Stomach (tissue), 8 donors: ENCODE measurements at regions not wholly inside any gene's neighbourhood (a gene's known extent, or its start where the extent isn't known, plus 50 kb on each side); places are given as distances from the start of the nearest gene placed in this dataset.
"Not testable (repeated sequence)": the region's sequence is repeated elsewhere in the genome, so short reads cannot be mapped to it uniquely, and the experiment has no call there.

Experiments
- DNase-seq, 2 donors: peaks; one replicate each; pipeline versions ENCODE4 v3.0.0 to v3.0.0-alpha.2; 2013 to 2019
- H3K27ac ChIP-seq, 5 donors: fragments of 200-600 bp in 4 of 5; sonication (generic) in 4 of 5; one replicate each; pipeline ENCODE4 v1.5.1; 2013 to 2019; ENCODE audit warnings: mild to moderate bottlenecking in 1 of 5, moderate library complexity in 1 of 5
- H3K27me3 ChIP-seq, 3 donors: fragments of 200-600 bp; sonication (generic); one replicate each; pipeline ENCODE4 v1.5.1; 2017 to 2019; ENCODE audit warnings: mixed run types in 1 of 3
- H3K36me3 ChIP-seq, 4 donors: fragments of 200-600 bp; sonication (generic); 1 replicate in 3 of 4; 2 replicates in 1 of 4; pipeline ENCODE4 v1.5.1; 2016 to 2019
- H3K4me1 ChIP-seq, 4 donors: fragments of 200-600 bp; sonication (generic); one replicate each; pipeline ENCODE4 v1.5.1; 2016 to 2019
- H3K4me3 ChIP-seq, 4 donors: fragments of 200-600 bp; sonication (generic) in 3 of 4; one replicate each; pipeline ENCODE4 v1.5.1; 2016 to 2019; ENCODE audit warnings: mild to moderate bottlenecking in 1 of 4
- H3K9me3 ChIP-seq, 4 donors: fragments of 200-600 bp; sonication (generic); one replicate each; pipeline ENCODE4 v1.5.1; 2016 to 2019
- EP300 ChIP-seq: sonication (generic); formaldehyde crosslinking; IDR thresholded peaks from one replicate; pipeline ENCODE4 v1.6.1; 2017; ENCODE audit warnings: antibody characterized with exemption
- POLR2A ChIP-seq, 4 donors: fragments of 450-650 bp; IDR thresholded peaks; one replicate each; pipeline ENCODE4 v1.6.1; 2016; ENCODE audit warnings: antibody characterized with exemption in 4 of 4, control low read depth in 2 of 4, mild to moderate bottlenecking in 1 of 4, moderate library complexity in 1 of 4
- POLR2AphosphoS5 ChIP-seq, 3 donors: sonication (generic); formaldehyde crosslinking; IDR thresholded peaks; one replicate each; pipeline ENCODE4 v1.6.1; 2016; ENCODE audit warnings: antibody characterized with exemption in 3 of 3
- WGBS, 5 donors: extraction: QIAGEN DNeasy Blood & Tissue Kit in 3 of 5; methylation state at CpG; one replicate each; pipeline versions ENCODE4 v1.1.5 to v1.1.7; 2013 to 2018; 5-methylcytosine and 5-hydroxymethylcytosine counted together
- intact Hi-C: fragments of 100-400 bp; cut with DNase I; formaldehyde crosslinking; loops from one replicate; pipeline ENCODE4 v1.15.1; 2023; ENCODE audit warnings: low total_unique reads
- TF ChIP-seq, protein P1 (sequence below), 7 experiments: fragments of 450-650 bp in 4 of 7; fragments of 200-600 bp in 3 of 7; sonication (generic) in 3 of 7; IDR thresholded peaks; one replicate each; pipeline ENCODE4 v1.5.1; 2016 to 2019; ENCODE audit warnings: antibody characterized with exemption in 7 of 7, control low read depth in 2 of 7, mild to moderate bottlenecking in 1 of 7
- donor health status: healthy with polysubstance abuse.
- donor health status: Bipolar disorder and iron deficiency.
- donor health status: healthy.

DNA sequence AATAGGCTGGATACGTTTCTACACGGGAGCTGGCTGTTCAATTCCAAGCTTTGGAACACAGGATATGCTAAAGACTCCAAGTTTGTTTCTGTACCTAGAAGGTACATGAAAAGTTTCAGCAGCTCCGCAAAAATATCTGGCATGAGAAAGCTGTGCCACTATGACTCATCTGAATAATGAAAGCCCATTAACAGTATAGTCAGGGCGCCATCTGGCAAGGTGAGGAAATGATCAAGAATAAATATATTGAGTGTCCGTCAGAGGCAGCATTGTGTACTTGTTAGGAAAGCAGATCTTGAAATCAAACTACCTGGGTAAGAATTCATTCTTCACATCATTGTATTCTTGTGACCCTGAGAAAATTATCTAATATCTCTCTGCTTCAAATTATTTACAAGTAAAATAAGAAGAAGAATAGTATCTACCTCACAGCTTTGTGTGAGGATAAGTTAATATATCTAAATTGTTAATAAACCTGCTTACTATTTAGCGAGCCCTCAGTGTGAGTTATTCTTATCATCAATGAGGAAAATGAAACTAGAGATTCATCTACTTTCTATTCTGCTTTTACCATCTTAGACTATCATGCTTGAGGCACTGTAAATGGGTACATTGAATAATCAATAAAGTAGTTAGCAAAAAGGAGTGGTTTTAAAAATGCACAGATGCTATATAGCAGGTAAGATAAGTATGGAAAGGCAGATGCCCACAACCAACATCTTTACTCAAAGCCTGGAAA is 53.5 kb downstream of the FSCB start:
- no peak overlapping the region for H3K4me3 ChIP-seq
- TF ChIP-seq, protein P1, sequence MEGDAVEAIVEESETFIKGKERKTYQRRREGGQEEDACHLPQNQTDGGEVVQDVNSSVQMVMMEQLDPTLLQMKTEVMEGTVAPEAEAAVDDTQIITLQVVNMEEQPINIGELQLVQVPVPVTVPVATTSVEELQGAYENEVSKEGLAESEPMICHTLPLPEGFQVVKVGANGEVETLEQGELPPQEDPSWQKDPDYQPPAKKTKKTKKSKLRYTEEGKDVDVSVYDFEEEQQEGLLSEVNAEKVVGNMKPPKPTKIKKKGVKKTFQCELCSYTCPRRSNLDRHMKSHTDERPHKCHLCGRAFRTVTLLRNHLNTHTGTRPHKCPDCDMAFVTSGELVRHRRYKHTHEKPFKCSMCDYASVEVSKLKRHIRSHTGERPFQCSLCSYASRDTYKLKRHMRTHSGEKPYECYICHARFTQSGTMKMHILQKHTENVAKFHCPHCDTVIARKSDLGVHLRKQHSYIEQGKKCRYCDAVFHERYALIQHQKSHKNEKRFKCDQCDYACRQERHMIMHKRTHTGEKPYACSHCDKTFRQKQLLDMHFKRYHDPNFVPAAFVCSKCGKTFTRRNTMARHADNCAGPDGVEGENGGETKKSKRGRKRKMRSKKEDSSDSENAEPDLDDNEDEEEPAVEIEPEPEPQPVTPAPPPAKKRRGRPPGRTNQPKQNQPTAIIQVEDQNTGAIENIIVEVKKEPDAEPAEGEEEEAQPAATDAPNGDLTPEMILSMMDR (IDR thresholded peaks at IDR 0.05), result no peak
- TF ChIP-seq POLR2AphosphoS5 (IDR thresholded peaks at IDR 0.05), result no peak
- no peak for TF ChIP-seq EP300
- TF ChIP-seq POLR2A (IDR thresholded peaks at IDR 0.05), result no peak
- H3K27ac ChIP-seq, result no peak overlapping the region
- H3K4me1 ChIP-seq, result no peaks in the 10 kb centered on the region
- no peaks in the 10 kb centered on the region for H3K36me3 ChIP-seq
- intact Hi-C loops, result no loop called here
- H3K27me3 ChIP-seq, result no peaks in the 10 kb centered on the region
- DNase-seq, result no peak
- 64 to 83% (median 70%) methylated on average over 6 of the region's 6 CpGs for WGBS, 5 donors
- peaks cover 0 to 48% (median 41%) of the 10 kb centered on the region in 4 donors for H3K9me3 ChIP-seq

GRCh38 chr14:44450232-44450631 is 56.9 kb downstream of the FSCB start:
- intact Hi-C loops, DNase-seq, H3K27ac ChIP-seq, H3K27me3 ChIP-seq, H3K4me3 ChIP-seq, H3K4me1 ChIP-seq, H3K36me3 ChIP-seq: not testable (repeated sequence)
- peaks cover 0 to 33% (median 21%) of the 10 kb centered on the region in 4 donors for H3K9me3 ChIP-seq
- 79 to 94% (median 92%) methylated on average over 3 of the region's 3 CpGs for WGBS, 5 donors

DNA sequence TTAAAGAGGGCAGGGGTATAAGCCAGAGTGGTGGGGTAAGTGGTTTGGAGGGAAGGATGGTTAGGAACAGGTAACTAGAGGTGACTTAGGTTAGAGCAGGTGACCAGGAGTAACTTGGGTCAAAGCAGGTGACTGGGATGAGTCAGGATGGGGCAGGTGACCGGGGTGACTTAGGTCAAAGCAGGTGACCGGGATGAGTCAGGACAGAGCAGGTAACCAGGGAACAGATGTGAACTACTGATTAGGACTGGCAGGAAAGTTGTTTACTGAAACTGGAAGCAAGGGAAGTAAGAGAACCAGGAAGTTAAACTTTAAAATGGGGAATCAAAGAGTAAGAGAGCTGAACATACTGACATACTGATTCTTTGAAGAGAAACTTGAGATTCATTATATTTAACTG is 57.4 kb downstream of the FSCB start:
- H3K27ac ChIP-seq, result no peak overlapping the region
- H3K4me1 ChIP-seq, result no peaks in the 10 kb centered on the region
- no peaks in the 10 kb centered on the region for H3K27me3 ChIP-seq
- 80 to 93% (median 84%) methylated on average over 2 of the region's 2 CpGs for WGBS, 5 donors
- TF ChIP-seq EP300, result no peak
- no peak for TF ChIP-seq POLR2A (IDR thresholded peaks at IDR 0.05)
- TF ChIP-seq, protein P1 (IDR thresholded peaks at IDR 0.05), result no peak
- TF ChIP-seq POLR2AphosphoS5 (IDR thresholded peaks at IDR 0.05), result no peak
- intact Hi-C loops, result no loop called here
- no peaks in the 10 kb centered on the region for H3K36me3 ChIP-seq
- peaks cover 0 to 31% (median 19%) of the 10 kb centered on the region in 4 donors for H3K9me3 ChIP-seq
- no peak overlapping the region for H3K4me3 ChIP-seq
- peak in 1 of 2 donors; percentile 8 for DNase-seq

DNA sequence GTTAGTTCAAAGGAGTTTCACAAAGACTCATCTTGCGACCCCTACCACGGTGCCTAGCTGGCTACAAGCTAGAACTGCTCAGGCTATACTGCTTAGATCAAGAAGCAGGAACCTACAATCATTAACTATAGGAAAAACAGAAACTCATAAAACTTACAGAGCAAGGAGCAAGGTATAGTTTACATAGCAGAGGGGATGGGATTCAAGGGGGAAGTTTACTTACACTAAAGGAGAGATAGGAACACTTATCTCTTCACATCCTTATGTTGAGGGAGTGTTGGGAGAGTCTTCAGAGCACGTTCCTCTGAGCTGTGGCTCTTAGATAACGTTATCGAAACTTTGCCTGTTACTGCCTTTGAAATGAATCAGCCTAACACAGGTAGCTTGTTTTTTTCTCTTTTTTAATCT is 58.1 kb downstream of the FSCB start:
- Histone ChIP-seq H3K9me3 (peaks cover 0 to 31% (median 19%) of the 10 kb centered on the region in 4 donors), H3K27ac (no peak overlapping the region), H3K27me3 (no peaks in the 10 kb centered on the region), H3K36me3 (no peaks in the 10 kb centered on the region), H3K4me3 (no peak overlapping the region), H3K4me1 (no peaks in the 10 kb centered on the region)
- DNase-seq, result peak in 1 of 2 donors; percentile 17
- 29 to 66% (median 46%) methylated on average over 5 of the region's 5 CpGs for WGBS, 5 donors
- TF ChIP-seq POLR2AphosphoS5 (IDR thresholded peaks at IDR 0.05), result no peak
- TF ChIP-seq, protein P1 (IDR thresholded peaks at IDR 0.05), result no peak
- TF ChIP-seq POLR2A (IDR thresholded peaks at IDR 0.05), result no peak
- TF ChIP-seq EP300, result no peak
- intact Hi-C loops, result no loop called here

GRCh38 chr14:44446965-44447364 is 60.1 kb downstream of the FSCB start:
- Histone ChIP-seq H3K9me3 (peaks cover 0 to 26% (median 13%) of the 10 kb centered on the region in 4 donors), H3K27me3 (no peaks in the 10 kb centered on the region), H3K4me3 (no peak overlapping the region), H3K36me3 (no peaks in the 10 kb centered on the region), H3K4me1 (no peaks in the 10 kb centered on the region), H3K27ac (no peak overlapping the region)
- intact Hi-C loops, result no loop called here
- TF ChIP-seq, protein P1 (IDR thresholded peaks at IDR 0.05), result no peak
- TF ChIP-seq POLR2A (IDR thresholded peaks at IDR 0.05) (no peak), POLR2AphosphoS5 (IDR thresholded peaks at IDR 0.05) (no peak), EP300 (no peak)
- DNase-seq, result no peak
- WGBS, 5 donors, result 33 to 60% (median 55%) methylated on average over 2 of the region's 2 CpGs
